ENCODE measurements at regions not wholly inside any gene's neighbourhood (a gene's known extent, or its start where the extent isn't known, plus 50 kb on each side); places are given as distances from the start of the nearest gene placed in this dataset.

- TF ChIP-seq ZFX (IDR thresholded peaks at IDR 0.05) (no peak), CTCF (conservative IDR thresholded peaks at IDR 0.05) (no peak)
- no peak overlapping the region for H3K27ac ChIP-seq
Measured at GRCh38 chr9:109976303-109976702, 196.3 kb downstream of the PALM2AKAP2 start.

GRCh38 chr9:109977521-109977920 is 197.5 kb downstream of the PALM2AKAP2 start:
- no peak overlapping the region for H3K27ac ChIP-seq
- TF ChIP-seq ZFX (IDR thresholded peaks at IDR 0.05) (no peak), CTCF (conservative IDR thresholded peaks at IDR 0.05) (no peak)

GRCh38 chr9:109981091-109981490 is 201.1 kb downstream of the PALM2AKAP2 start:
- no peak for TF ChIP-seq ZFX (IDR thresholded peaks at IDR 0.05)
- no peak for TF ChIP-seq CTCF (conservative IDR thresholded peaks at IDR 0.05)
- H3K27ac ChIP-seq, result no peak overlapping the region

- no peak for TF ChIP-seq ZFX (IDR thresholded peaks at IDR 0.05)
- no peak for TF ChIP-seq CTCF (conservative IDR thresholded peaks at IDR 0.05)
- no peak overlapping the region for H3K27ac ChIP-seq
Measured at GRCh38 chr9:109986521-109986991, 206.6 kb downstream of the PALM2AKAP2 start.

- no peak overlapping the region for H3K27ac ChIP-seq
- TF ChIP-seq ZFX (IDR thresholded peaks at IDR 0.05) (no peak), CTCF (conservative IDR thresholded peaks at IDR 0.05) (no peak)
Measured at GRCh38 chr9:109989296-109989695, 209.3 kb downstream of the PALM2AKAP2 start.

GRCh38 chr9:109990541-109990940 is 210.5 kb downstream of the PALM2AKAP2 start:
- H3K27ac ChIP-seq, result no peak overlapping the region
- TF ChIP-seq CTCF (conservative IDR thresholded peaks at IDR 0.05), result no peak
- TF ChIP-seq ZFX (IDR thresholded peaks at IDR 0.05), result no peak

GRCh38 chr9:109992293-109992692 is 212.3 kb downstream of the PALM2AKAP2 start:
- TF ChIP-seq CTCF (conservative IDR thresholded peaks at IDR 0.05) (no peak), ZFX (IDR thresholded peaks at IDR 0.05) (no peak)
- no peak overlapping the region for H3K27ac ChIP-seq
